RWPE2 (cell line): ENCODE measurements at regions not wholly inside any gene's neighbourhood (a gene's known extent, or its start where the extent isn't known, plus 50 kb on each side); places are given as distances from the start of the nearest gene placed in this dataset.

Experiments
- ATAC-seq: fragments of 200-7000 bp; cut with Tn5 transposase; 3 replicates; pipeline ENCODE4 v1.9.1; 2021; ENCODE audit warnings: low read depth
- DNase-seq: peaks from one replicate; pipeline ENCODE4 v3.0.0-alpha.2; 2020; ENCODE audit warnings: low spot score
- H3K27ac ChIP-seq: fragments of 450-650 bp; 2 replicates; pipeline ENCODE4 v1.5.1; 2017; ENCODE audit warnings: mild to moderate bottlenecking; ENCODE audit not compliant: poor library complexity, severe bottlenecking
- H3K27me3 ChIP-seq: fragments of 250-450 bp; sonication (Bioruptor Pico); 2 replicates; pipeline ENCODE4 v1.5.1; 2021; ENCODE audit warnings: mild to moderate bottlenecking, moderate library complexity; ENCODE audit not compliant: insufficient read depth, poor library complexity, severe bottlenecking
- H3K36me3 ChIP-seq: fragments of 250-450 bp; sonication (Bioruptor Pico); 2 replicates; pipeline ENCODE4 v1.5.1; 2020; ENCODE audit warnings: low read depth, mild to moderate bottlenecking, moderate library complexity
- H3K4me1 ChIP-seq: fragments of 250-450 bp; sonication (Bioruptor Pico); 2 replicates; pipeline ENCODE4 v1.5.1; 2021; ENCODE audit warnings: mild to moderate bottlenecking, moderate library complexity; ENCODE audit not compliant: insufficient read depth, poor library complexity, severe bottlenecking
- H3K4me3 ChIP-seq: fragments of 250-450 bp; sonication (Bioruptor Pico); 2 replicates; pipeline ENCODE4 v1.5.1; 2021; ENCODE audit warnings: mild to moderate bottlenecking, moderate library complexity; ENCODE audit not compliant: severe bottlenecking
- H3K9me3 ChIP-seq: fragments of 250-450 bp; sonication (Bioruptor Pico); 2 replicates; pipeline ENCODE4 v1.5.1; 2021; ENCODE audit warnings: mild to moderate bottlenecking, moderate library complexity; ENCODE audit not compliant: severe bottlenecking
- CTCF ChIP-seq: fragments of 450-650 bp; IDR thresholded peaks from one replicate; pipeline ENCODE4 v1.5.1; 2017; ENCODE audit warnings: mild to moderate bottlenecking, moderate library complexity; ENCODE audit not compliant: poor library complexity, severe bottlenecking

GRCh38 chr4:26093551-26093950 lies 179.5 kb downstream of the SMIM20 start:
- DNase-seq (no peak), ATAC-seq (peak; percentile 27; the same call in 2 of the 3 replicates)
- TF ChIP-seq CTCF = no peak
- Histone ChIP-seq H3K4me1 (peaks cover 9% of the 10 kb centered on the region), H3K36me3 (no peaks in the 10 kb centered on the region), H3K9me3 (peaks cover 3% of the 10 kb centered on the region), H3K4me3 (no peak overlapping the region), H3K27ac (peak overlapping the region; percentile 13), H3K27me3 (no peaks in the 10 kb centered on the region)

GRCh38 chr4:26094076-26094475 lies 180.1 kb downstream of the SMIM20 start:
- no peaks in the 10 kb centered on the region for H3K36me3 ChIP-seq
- ATAC-seq = no peak
- no peak for TF ChIP-seq CTCF
- DNase-seq = no peak
- no peak overlapping the region for H3K4me3 ChIP-seq
- H3K27ac ChIP-seq = peak overlapping the region; percentile 13
- H3K4me1 ChIP-seq = peaks cover 5% of the 10 kb centered on the region
- no peaks in the 10 kb centered on the region for H3K27me3 ChIP-seq
- peaks cover 3% of the 10 kb centered on the region for H3K9me3 ChIP-seq

GRCh38 chr4:26094911-26095310 lies 180.9 kb downstream of the SMIM20 start:
- H3K4me3 ChIP-seq = no peak overlapping the region
- H3K4me1 ChIP-seq = peaks cover 3% of the 10 kb centered on the region
- H3K27me3 ChIP-seq = no peaks in the 10 kb centered on the region
- peaks cover 3% of the 10 kb centered on the region for H3K9me3 ChIP-seq
- ATAC-seq (no peak), DNase-seq (no peak)
- H3K27ac ChIP-seq = no peak overlapping the region
- no peak for TF ChIP-seq CTCF
- H3K36me3 ChIP-seq = no peaks in the 10 kb centered on the region

- Histone ChIP-seq H3K4me3 (no peak overlapping the region), H3K4me1 (no peaks in the 10 kb centered on the region), H3K27ac (no peak overlapping the region), H3K27me3 (no peaks in the 10 kb centered on the region), H3K36me3 (no peaks in the 10 kb centered on the region), H3K9me3 (no peaks in the 10 kb centered on the region)
- TF ChIP-seq CTCF = no peak
- ATAC-seq = no peak
- DNase-seq = no peak
Measured at GRCh38 chr4:26099967-26100366, 185.9 kb downstream of the SMIM20 start.

GRCh38 chr4:26101011-26101410 lies 187.0 kb downstream of the SMIM20 start:
- ATAC-seq = no peak
- Histone ChIP-seq H3K27me3 (no peaks in the 10 kb centered on the region), H3K4me3 (no peak overlapping the region), H3K9me3 (no peaks in the 10 kb centered on the region), H3K36me3 (no peaks in the 10 kb centered on the region), H3K27ac (no peak overlapping the region), H3K4me1 (peaks cover 6% of the 10 kb centered on the region)
- no peak for TF ChIP-seq CTCF
- no peak for DNase-seq
